Calu3 (cell line): ENCODE measurements at regions not wholly inside any gene's neighbourhood (a gene's known extent, or its start where the extent isn't known, plus 50 kb on each side); places are given as distances from the start of the nearest gene placed in this dataset.

Source experiments
- BruUV-seq: library from RNA; stranded (reverse); fragments of 400-500 nt; replicated peaks from 2 replicates; lab custom pipeline; 2021; lab: Mats Ljungman, UMichigan
- CTCF ChIA-PET: fragments of 300-600 bp; sonication (Branson Sonifier 250); formaldehyde crosslinking; loops from one replicate; lab custom pipeline; 2022; ENCODE audit warnings: antibody characterized with exemption; lab: Charles Lee
- DNase-seq: peaks from one replicate; pipeline ENCODE4 v3.0.0; 2022
- H3K27ac Mint-ChIP-seq: one replicate; pipeline ENCODE4 v1.8.0; 2022; ENCODE audit warnings: mixed read lengths; ENCODE audit not compliant: unreplicated experiment
- H3K27me3 Mint-ChIP-seq: one replicate; pipeline ENCODE4 v1.8.0; 2022; ENCODE audit warnings: mixed read lengths; ENCODE audit not compliant: unreplicated experiment
- H3K36me3 Mint-ChIP-seq: one replicate; pipeline ENCODE4 v1.8.0; 2022; ENCODE audit warnings: mild to moderate bottlenecking, moderate library complexity, mixed read lengths; ENCODE audit not compliant: insufficient read depth, unreplicated experiment
- H3K4me1 Mint-ChIP-seq: one replicate; pipeline ENCODE4 v1.8.0; 2022; ENCODE audit warnings: mild to moderate bottlenecking, low read depth, mixed read lengths; ENCODE audit not compliant: unreplicated experiment
- H3K4me3 Mint-ChIP-seq: one replicate; pipeline ENCODE4 v1.8.0; 2022; ENCODE audit warnings: mild to moderate bottlenecking, low read depth, moderate library complexity, mixed read lengths; ENCODE audit not compliant: unreplicated experiment
- H3K9me3 Mint-ChIP-seq: one replicate; pipeline ENCODE4 v1.8.0; 2022; ENCODE audit warnings: low read depth, mixed read lengths; ENCODE audit not compliant: unreplicated experiment
- intact Hi-C: fragments of 100-400 bp; cut with micrococcal nuclease; formaldehyde crosslinking; loops from one replicate; pipeline ENCODE4 v1.10.0; 2022; ENCODE audit not compliant: unreplicated experiment
- TF ChIP-seq, protein P1 (sequence below): fragments of 200-600 bp; IDR thresholded peaks from one replicate; pipeline ENCODE4 v1.8.0; 2022; ENCODE audit warnings: antibody characterized with exemption; ENCODE audit not compliant: unreplicated experiment

DNA sequence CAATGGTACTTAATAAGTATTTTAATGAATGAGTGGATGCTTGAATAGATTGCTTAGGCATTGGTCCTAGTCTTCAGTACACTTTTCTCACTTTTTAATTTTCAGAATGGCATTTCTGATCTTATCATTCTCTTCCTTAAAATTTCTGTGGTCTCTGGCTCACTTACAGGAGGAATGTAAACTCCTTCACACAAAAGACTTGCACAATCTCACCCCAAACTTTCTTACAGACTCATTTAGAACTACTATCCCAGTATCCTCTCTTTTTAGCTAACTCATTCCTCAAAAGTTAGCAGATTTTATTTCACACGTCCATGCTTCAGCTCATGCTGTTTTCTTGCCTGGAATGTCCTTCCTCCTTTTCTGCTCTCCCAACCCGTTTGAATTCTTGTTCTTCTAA, 350.1 kb downstream of the GRXCR1 start:
- Mint-ChIP-seq H3K27ac (no peak overlapping the region), H3K36me3 (no peaks in the 10 kb centered on the region), H3K4me1 (no peaks in the 10 kb centered on the region), H3K4me3 (no peak overlapping the region), H3K27me3 (no peaks in the 10 kb centered on the region), H3K9me3 (peaks cover 12% of the 10 kb centered on the region)
- intact Hi-C loops: no loop called here
- TF ChIP-seq, protein P1, sequence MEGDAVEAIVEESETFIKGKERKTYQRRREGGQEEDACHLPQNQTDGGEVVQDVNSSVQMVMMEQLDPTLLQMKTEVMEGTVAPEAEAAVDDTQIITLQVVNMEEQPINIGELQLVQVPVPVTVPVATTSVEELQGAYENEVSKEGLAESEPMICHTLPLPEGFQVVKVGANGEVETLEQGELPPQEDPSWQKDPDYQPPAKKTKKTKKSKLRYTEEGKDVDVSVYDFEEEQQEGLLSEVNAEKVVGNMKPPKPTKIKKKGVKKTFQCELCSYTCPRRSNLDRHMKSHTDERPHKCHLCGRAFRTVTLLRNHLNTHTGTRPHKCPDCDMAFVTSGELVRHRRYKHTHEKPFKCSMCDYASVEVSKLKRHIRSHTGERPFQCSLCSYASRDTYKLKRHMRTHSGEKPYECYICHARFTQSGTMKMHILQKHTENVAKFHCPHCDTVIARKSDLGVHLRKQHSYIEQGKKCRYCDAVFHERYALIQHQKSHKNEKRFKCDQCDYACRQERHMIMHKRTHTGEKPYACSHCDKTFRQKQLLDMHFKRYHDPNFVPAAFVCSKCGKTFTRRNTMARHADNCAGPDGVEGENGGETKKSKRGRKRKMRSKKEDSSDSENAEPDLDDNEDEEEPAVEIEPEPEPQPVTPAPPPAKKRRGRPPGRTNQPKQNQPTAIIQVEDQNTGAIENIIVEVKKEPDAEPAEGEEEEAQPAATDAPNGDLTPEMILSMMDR: no peak
- DNase-seq: no peak
- CTCF ChIA-PET: no interaction called here
- no TSS peak for BruUV-seq

DNA sequence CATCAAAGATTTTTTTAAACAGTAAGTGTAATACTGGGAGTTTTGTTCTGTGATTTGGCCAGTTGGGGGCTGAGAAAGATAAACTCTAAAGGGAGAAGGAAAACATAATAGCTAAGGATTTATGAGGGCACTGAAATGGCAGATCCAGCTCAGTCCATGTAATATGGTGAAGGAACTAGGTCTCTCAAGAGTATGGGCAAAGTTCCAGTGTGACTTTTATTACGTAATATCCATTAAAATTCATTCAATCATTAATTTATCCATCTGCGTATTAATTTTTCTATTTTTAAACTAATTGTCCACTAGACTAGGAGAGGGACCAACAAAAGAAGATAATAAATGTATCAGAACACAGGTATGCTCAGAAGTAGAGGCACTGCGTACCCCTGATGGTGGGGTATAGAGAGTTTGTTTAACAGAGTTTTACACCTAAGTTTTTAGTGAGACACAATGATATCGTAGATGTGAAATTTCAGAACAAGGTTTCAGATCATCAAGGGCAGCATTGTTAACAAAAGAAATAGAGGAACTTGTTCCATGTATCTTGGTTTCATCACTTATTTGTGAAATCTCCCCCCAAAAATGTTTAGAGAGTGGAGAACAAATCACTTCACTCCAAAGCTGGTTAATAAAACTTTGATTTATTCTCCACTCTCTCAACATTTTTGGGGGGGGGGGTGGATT, 351.1 kb downstream of the GRXCR1 start:
- H3K4me1 Mint-ChIP-seq: no peaks in the 10 kb centered on the region
- TF ChIP-seq, protein P1: no peak
- H3K27me3 Mint-ChIP-seq: no peaks in the 10 kb centered on the region
- H3K4me3 Mint-ChIP-seq: no peak overlapping the region
- intact Hi-C loops: no loop called here
- no peaks in the 10 kb centered on the region for H3K36me3 Mint-ChIP-seq
- H3K9me3 Mint-ChIP-seq: peaks cover 12% of the 10 kb centered on the region
- DNase-seq: no peak
- BruUV-seq: no TSS peak
- no peak overlapping the region for H3K27ac Mint-ChIP-seq
- CTCF ChIA-PET: no interaction called here

DNA sequence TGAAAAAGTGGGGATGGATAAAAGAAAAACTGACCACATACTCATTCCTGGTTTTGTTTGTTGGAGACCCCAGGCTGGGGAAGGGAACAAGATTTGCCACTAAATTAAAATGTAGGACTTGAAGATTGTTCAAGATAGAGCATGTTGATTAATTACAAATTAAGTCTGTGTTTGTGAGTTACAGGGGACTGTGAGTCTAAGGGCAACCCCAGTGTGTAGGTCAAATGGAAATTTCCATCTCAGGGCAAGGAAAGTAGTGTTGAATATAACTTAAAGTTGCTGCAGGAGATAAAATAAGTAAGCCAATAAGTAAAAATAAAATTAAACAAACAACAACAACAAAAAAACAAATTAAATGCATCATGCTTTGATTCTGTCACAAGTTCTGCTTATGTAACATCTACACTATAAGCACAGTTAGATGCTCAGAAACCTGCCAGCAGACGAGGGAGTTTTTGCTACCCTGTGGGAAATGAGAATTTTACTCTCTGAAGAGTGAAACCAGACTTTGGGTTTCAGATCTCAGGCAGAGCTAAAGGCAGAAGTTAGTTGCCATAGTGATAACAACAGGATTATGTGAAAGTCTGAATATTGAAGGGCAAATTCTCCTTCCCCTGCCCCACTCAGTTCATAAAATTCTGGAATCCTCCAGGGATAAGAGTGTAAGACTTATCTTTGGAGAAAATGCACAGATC, 352.3 kb downstream of the GRXCR1 start:
- no peaks in the 10 kb centered on the region for H3K27me3 Mint-ChIP-seq
- no TSS peak for BruUV-seq
- H3K4me3 Mint-ChIP-seq: no peak overlapping the region
- H3K4me1 Mint-ChIP-seq: no peaks in the 10 kb centered on the region
- peaks cover 7% of the 10 kb centered on the region for H3K9me3 Mint-ChIP-seq
- H3K27ac Mint-ChIP-seq: no peak overlapping the region
- intact Hi-C loops: no loop called here
- DNase-seq: no peak
- TF ChIP-seq, protein P1: no peak
- CTCF ChIA-PET: no interaction called here
- H3K36me3 Mint-ChIP-seq: no peaks in the 10 kb centered on the region

DNA sequence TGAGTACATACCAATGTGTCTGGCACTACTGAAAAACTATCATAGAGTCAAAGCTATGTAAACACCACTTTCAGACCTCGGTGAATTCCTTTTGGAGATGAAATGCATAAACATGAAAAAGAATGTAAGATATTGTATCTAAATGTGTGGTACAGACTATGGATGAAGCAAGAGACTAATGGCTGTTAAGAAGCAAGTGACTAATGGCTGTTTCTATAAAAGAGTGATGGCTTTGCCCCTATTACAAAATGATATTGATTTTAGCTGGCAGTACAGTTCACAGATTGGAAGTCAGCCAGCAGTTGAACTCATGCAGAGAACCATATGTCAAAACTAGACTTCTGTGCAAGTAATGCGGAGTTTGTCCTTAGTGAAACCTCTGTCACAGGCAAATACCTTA, 359.3 kb downstream of the GRXCR1 start:
- no peaks in the 10 kb centered on the region for H3K4me1 Mint-ChIP-seq
- peaks cover 3% of the 10 kb centered on the region for H3K9me3 Mint-ChIP-seq
- BruUV-seq: no TSS peak
- CTCF ChIA-PET: no interaction called here
- H3K4me3 Mint-ChIP-seq: no peak overlapping the region
- intact Hi-C loops: no loop called here
- H3K27me3 Mint-ChIP-seq: no peaks in the 10 kb centered on the region
- no peaks in the 10 kb centered on the region for H3K36me3 Mint-ChIP-seq
- H3K27ac Mint-ChIP-seq: no peak overlapping the region
- TF ChIP-seq, protein P1: no peak
- DNase-seq: no peak
